Nephron (organoid): ENCODE measurements at regions not wholly inside any gene's neighbourhood (a gene's known extent, or its start where the extent isn't known, plus 50 kb on each side); places are given as distances from the start of the nearest gene placed in this dataset.

Experiments
- H3K27ac Mint-ChIP-seq, 3 experiments: 2 replicates each; pipeline ENCODE4 v1.8.0; 2020; ENCODE audit warnings: mixed read lengths in 3 of 3, mild to moderate bottlenecking in 2 of 3, moderate library complexity in 1 of 3
- H3K27me3 Mint-ChIP-seq: 2 replicates; pipeline ENCODE4 v1.8.0; 2021; ENCODE audit warnings: low read depth, mild to moderate bottlenecking, moderate library complexity, mixed read lengths
- H3K36me3 Mint-ChIP-seq: 2 replicates; pipeline ENCODE4 v1.8.0; 2020; ENCODE audit warnings: low read depth, mixed read lengths
- H3K4me1 Mint-ChIP-seq: 2 replicates; pipeline ENCODE4 v1.8.0; 2020; ENCODE audit warnings: mixed read lengths
- H3K4me3 Mint-ChIP-seq, 3 experiments: 2 replicates each; pipeline ENCODE4 v1.8.0; 2020; ENCODE audit warnings: mild to moderate bottlenecking in 3 of 3, mixed read lengths in 3 of 3, moderate library complexity in 2 of 3
- H3K9me3 Mint-ChIP-seq: 2 replicates; pipeline ENCODE4 v1.8.0; 2020; ENCODE audit warnings: mixed read lengths
- TF ChIP-seq, protein P1 (sequence below), 3 experiments: fragments of 200-600 bp; sonication (generic); IDR thresholded peaks; one replicate each; pipeline ENCODE4 v1.5.0; 2021; ENCODE audit warnings: antibody characterized with exemption in 3 of 3; ENCODE audit not compliant: unreplicated experiment in 3 of 3

DNA sequence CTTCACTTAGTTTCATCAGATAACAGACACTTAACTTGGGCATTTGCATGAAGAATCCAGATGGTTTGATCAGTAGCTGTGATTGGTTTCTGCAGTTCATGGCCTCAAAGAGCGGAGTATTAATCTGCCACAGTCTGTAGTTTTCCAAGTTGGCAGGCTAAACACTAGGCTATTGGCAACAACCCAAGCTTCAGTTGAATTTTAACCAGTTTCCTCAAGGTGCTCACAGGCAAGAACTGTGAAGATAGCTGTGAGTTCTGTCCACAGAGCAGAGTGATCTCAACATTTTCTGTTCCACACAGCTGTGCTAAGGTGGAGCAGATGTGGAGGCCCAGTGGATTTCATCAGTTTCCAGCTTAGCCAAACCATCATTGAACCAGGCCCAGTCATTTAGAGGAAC lies 469.5 kb upstream of the LINC00305 start:
- no peak overlapping the region for H3K4me3 Mint-ChIP-seq
- no peak overlapping the region for H3K27ac Mint-ChIP-seq
- no peaks in the 10 kb centered on the region for H3K4me1 Mint-ChIP-seq
- no peaks in the 10 kb centered on the region for H3K36me3 Mint-ChIP-seq
- TF ChIP-seq, protein P1, sequence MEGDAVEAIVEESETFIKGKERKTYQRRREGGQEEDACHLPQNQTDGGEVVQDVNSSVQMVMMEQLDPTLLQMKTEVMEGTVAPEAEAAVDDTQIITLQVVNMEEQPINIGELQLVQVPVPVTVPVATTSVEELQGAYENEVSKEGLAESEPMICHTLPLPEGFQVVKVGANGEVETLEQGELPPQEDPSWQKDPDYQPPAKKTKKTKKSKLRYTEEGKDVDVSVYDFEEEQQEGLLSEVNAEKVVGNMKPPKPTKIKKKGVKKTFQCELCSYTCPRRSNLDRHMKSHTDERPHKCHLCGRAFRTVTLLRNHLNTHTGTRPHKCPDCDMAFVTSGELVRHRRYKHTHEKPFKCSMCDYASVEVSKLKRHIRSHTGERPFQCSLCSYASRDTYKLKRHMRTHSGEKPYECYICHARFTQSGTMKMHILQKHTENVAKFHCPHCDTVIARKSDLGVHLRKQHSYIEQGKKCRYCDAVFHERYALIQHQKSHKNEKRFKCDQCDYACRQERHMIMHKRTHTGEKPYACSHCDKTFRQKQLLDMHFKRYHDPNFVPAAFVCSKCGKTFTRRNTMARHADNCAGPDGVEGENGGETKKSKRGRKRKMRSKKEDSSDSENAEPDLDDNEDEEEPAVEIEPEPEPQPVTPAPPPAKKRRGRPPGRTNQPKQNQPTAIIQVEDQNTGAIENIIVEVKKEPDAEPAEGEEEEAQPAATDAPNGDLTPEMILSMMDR (IDR thresholded peaks at IDR 0.05; ENCODE audit: unreplicated experiment in 3 of 3), result no peak
- no peaks in the 10 kb centered on the region for H3K9me3 Mint-ChIP-seq
- H3K27me3 Mint-ChIP-seq, result no peaks in the 10 kb centered on the region

DNA sequence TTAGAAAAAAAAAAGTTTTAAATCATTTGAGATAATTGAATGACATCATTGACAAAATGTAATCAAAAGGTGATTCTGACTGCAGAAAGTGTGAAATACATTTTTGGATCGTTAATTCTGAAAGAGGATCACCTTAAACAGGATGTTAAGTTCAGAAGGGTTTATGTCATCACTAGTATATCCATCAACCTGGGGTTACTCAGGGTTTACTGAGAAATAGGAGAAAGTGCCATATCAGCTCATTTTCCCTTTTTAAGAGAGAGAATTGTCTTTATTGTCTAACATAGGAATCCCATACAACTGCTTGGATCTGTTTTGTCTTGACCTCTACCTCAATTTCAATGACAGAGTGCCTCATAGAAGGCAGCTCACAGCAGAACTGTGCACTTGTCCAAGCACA lies 466.1 kb upstream of the LINC00305 start:
- H3K27me3 Mint-ChIP-seq, result no peaks in the 10 kb centered on the region
- no peak overlapping the region for H3K27ac Mint-ChIP-seq
- H3K4me3 Mint-ChIP-seq, result no peak overlapping the region
- H3K9me3 Mint-ChIP-seq, result no peaks in the 10 kb centered on the region
- H3K36me3 Mint-ChIP-seq, result no peaks in the 10 kb centered on the region
- H3K4me1 Mint-ChIP-seq, result no peaks in the 10 kb centered on the region
- TF ChIP-seq, protein P1 (IDR thresholded peaks at IDR 0.05; ENCODE audit: unreplicated experiment in 3 of 3), result no peak

DNA sequence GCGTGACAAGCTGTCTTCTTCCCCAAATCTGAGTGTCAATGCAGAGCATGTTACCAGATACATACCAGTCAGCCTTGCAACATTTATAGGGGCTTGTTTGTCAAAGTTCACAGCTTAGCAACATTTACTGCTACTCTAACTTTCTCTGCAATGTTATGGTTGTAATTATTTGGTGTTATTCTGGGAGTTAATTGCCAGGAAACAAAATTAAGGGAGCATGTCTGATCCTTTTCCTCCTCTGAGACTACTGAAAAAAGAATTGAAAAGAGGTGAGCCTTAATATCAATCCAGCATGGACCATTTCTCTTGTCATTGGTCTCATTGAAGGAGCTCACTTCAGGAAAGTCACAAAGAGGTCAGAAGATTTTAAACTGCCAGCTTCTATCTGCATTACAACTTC lies 465.6 kb upstream of the LINC00305 start:
- Mint-ChIP-seq H3K4me3 (no peak overlapping the region), H3K27ac (no peak overlapping the region), H3K4me1 (no peaks in the 10 kb centered on the region), H3K27me3 (no peaks in the 10 kb centered on the region), H3K9me3 (peaks cover 2% of the 10 kb centered on the region), H3K36me3 (no peaks in the 10 kb centered on the region)
- TF ChIP-seq, protein P1 (IDR thresholded peaks at IDR 0.05; ENCODE audit: unreplicated experiment in 3 of 3), result no peak

DNA sequence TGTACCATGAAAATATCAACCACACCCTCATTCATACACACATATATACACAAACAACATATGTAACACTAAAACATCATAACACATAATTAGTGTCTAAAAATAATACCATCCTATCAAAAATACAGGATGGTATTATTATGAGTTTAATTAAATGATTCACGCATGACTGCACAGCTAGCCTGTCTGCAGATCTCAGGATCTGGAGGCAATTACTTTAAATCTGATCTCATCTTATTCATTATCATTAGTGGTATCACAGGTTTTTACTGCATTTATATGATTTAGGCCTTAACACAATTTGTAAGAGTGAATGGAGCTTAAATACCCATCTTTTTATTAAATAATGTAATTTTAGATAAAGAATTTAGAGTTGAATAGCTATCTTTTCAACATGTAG lies 443.4 kb upstream of the LINC00305 start:
- Mint-ChIP-seq H3K27ac (no peak overlapping the region), H3K27me3 (no peaks in the 10 kb centered on the region), H3K4me1 (no peaks in the 10 kb centered on the region), H3K9me3 (no peaks in the 10 kb centered on the region), H3K36me3 (no peaks in the 10 kb centered on the region), H3K4me3 (no peak overlapping the region)
- TF ChIP-seq, protein P1 (IDR thresholded peaks at IDR 0.05; ENCODE audit: unreplicated experiment in 3 of 3), result no peak

DNA sequence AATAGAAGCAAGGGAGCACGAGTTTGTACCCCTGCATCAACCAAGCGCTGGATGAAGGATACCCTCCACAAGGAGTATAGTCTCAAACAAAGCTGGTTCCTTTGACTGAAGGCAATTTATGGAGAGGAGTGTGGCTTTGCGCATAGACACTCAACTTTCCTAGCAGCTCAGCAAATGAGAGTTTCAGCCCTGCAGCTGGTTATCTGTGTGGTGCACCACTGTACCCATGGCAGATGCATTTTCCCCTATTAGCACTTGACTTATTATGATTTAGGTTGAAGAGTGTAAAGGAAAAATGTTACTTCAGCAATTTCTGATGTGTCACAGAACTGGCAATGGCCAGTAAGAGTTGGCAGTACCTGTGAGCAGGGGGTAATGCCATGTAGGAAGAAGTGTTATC lies 440.1 kb upstream of the LINC00305 start:
- Mint-ChIP-seq H3K9me3 (no peaks in the 10 kb centered on the region), H3K36me3 (no peaks in the 10 kb centered on the region), H3K27me3 (no peaks in the 10 kb centered on the region), H3K4me1 (no peaks in the 10 kb centered on the region), H3K4me3 (no peak overlapping the region), H3K27ac (no peak overlapping the region)
- TF ChIP-seq, protein P1 (IDR thresholded peaks at IDR 0.05; ENCODE audit: unreplicated experiment in 3 of 3), result no peak

DNA sequence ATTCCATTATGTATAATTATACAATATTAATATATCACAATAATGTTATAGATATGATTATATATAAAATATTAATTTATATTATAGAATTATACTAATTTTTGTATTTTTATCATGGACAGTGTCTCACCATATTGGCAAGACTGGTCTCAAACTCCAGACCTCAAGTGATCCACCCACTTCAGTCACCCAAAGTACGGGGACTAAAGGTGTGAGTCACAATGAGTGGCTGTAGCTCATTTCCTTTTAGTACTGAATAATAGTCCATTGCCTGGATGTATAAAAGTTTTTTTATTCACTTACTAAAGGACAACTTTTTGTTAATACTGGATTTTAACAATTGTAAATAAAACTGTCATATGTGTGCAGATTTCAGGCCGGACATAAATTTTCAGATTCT lies 417.6 kb upstream of the LINC00305 start:
- TF ChIP-seq, protein P1 (IDR thresholded peaks at IDR 0.05; ENCODE audit: unreplicated experiment in 3 of 3), result no peak
- Mint-ChIP-seq H3K27me3 (no peaks in the 10 kb centered on the region), H3K36me3 (no peaks in the 10 kb centered on the region), H3K4me3 (no peak overlapping the region), H3K27ac (no peak overlapping the region), H3K9me3 (peaks cover 14% of the 10 kb centered on the region), H3K4me1 (no peaks in the 10 kb centered on the region)
